ENCODE measurements at regions not wholly inside any gene's neighbourhood (a gene's known extent, or its start where the extent isn't known, plus 50 kb on each side); places are given as distances from the start of the nearest gene placed in this dataset.

GRCh38 chr18:49656073-49656692 is 94.3 kb downstream of the LIPG start:
- no peak for DNase-seq

DNA sequence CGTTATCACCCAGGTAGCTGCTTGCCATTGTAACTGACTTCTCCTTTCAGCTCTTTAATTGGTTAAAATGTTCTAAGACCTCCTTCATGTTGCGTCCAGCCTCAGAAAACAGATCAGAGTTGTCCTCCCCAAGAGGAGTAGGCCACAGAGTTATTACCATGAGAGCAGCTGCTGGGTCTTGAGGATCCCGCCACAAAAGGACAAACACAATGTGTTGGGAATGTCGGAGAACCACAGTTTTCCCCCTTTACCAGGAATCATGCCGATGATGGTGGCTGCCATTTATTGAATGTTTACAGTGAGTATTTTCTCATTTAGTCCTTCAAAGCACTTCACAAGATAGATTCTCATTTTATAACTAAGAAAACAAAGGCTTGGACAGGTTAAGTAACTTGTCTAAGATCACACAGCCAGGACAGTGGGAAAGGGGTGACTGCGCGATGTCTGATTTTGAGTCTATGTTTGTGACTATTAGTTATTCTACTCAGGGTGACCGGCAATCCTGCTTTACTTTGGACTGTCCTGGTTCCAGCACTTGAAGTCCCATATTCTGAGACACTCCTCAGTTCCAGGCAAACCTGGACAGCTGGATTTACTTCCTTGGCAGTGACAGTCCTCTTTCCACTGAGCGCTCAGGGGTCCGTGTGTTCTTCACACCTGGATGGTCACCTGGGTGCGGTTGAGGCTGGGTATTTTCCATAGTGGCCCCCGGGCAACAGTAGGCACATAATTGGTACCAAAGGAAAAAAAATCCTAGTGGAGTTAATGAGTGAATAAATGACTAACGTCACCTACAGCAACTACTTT is 93.6 kb downstream of the LIPG start:
- DNase-seq, result no peak

GRCh38 chr18:49654347-49654746 is 92.5 kb downstream of the LIPG start:
- no peak for DNase-seq

DNA sequence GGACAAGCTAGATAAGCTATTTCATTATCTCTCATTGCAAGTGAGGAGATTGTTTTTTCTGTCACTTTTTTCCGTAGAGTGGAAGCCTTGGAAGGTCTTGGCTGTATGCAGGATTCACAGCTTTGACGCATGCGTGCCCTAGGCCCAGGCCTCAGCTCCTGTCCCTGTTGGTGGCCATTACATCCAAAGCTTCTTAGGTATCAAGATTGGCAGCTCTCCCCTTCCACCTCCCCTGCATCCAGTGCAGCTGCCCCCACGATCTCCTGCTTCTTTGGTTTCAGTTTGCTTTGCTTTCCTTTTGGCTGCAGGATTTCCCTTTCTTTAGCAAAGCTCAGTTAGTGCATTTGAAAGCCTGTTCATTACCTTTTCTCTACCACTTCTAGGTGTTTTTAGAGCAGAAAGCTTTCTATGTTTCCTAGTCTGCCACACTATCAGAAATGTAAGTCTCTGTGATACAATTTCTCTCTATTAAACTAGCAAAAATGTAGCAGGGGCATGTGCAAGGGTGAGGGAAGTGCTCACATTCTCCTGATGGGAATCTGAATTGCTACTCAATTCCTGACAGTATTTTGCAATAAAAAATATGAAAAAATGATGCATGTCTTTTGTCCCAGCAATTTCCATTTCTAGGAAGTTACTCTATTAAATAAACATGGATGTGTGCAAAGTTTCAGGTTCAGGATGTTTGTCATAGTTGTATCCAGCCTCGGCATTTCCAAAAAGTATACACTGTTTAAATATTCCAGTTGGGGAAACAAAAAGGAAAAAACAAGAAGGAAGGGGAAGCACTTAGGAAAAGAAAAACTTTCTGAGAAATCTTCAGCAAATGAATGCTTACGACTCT is 91.2 kb downstream of the LIPG start:
- DNase-seq, result no peak

DNA sequence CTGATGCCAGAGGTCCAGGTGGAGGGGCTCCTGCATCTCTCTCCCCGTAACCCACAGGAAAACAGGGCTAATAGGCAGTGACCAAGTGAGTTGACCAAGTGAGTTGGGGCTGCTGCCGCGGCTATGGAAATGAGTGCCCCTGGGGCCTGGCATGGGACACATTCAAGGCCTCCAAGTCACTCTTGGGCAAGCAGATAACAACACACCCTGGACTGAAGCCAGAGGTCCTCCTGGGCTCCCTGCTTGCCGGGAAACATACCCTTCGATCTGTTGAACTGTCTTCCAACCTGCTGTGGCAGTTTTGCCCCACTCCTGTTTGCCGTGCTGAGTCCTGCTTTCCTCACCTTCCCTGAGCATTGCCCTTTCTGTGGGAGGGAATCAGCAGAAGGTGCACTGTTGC is 89.2 kb downstream of the LIPG start:
- DNase-seq, result no peak

DNA sequence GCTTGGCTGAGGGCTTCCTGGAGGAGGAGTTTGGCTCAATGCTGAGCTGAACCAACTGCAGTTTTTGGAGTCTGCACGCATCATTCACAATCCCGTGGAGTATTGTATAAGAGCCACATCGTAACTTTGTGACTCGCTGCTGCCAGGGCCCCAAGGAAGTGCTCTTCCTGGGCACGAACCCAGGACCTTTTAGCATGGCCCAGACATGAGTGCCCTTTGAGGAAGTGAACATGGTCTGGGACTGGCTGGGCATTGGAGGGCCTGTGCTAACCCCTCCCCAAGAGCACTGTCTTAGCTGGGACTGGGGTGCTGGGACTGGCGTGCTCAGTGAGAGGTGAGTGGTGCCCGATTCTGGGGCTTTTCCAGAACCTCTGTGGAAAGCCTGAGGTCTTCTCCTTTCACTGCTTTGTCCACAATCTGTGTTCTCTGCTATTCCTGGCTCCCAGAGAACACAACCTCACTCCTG is 88.6 kb downstream of the LIPG start:
- no peak for DNase-seq

- peak; percentile 10 for DNase-seq
Measured at GRCh38 chr18:49648811-49649210, 87.0 kb downstream of the LIPG start.

All from hematopoietic multipotent progenitor cell treated with erythropoietin and hydrocortisone succinate and interleukin-3 and kit ligand, for 6 days (in vitro differentiated cells).